ENCODE measurements at regions not wholly inside any gene's neighbourhood (a gene's known extent, or its start where the extent isn't known, plus 50 kb on each side); places are given as distances from the start of the nearest gene placed in this dataset.
"Not testable (repeated sequence)": the region's sequence is repeated elsewhere in the genome, so short reads cannot be mapped to it uniquely, and the experiment has no call there.

DNA sequence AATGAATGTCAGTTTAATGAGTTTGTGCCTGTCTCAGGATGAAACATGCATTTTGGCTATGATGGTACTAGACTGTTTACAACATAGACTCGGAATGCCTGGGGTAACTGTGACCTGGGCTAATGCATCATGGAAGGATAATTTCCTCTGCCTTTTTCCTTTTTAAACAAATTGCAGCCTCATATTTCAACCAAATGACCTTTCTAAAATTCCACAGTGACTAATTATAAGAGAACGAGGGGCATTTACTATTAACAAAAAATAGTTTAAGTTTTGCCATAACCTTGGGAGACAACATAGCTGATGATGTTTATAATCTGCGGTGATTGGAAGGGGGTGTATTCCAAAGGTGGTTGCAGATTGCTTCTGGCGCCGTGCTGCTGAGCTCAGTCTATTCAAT is 1140.5 kb downstream of the GALC start:
- no peak for DNase-seq

DNA sequence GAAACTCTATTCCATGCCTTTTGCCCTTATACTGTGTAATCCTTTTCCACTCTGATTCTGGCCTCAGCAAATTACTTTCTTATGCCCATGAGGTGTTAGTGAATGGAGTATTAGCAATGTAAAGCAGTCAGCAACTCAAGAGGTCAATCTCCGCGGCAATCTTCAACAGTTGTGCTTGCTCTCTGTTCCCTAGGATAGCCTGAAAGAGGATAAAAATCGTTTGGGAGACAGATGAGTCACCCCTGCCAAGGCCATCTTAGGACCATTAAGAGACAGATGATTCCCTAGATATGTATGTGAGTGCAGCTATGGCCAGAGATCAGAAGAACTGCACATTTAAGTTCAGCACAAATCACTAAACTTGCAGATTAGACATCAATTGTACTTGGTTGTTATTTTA is 1145.8 kb downstream of the GALC start:
- DNase-seq, result no peak

DNA sequence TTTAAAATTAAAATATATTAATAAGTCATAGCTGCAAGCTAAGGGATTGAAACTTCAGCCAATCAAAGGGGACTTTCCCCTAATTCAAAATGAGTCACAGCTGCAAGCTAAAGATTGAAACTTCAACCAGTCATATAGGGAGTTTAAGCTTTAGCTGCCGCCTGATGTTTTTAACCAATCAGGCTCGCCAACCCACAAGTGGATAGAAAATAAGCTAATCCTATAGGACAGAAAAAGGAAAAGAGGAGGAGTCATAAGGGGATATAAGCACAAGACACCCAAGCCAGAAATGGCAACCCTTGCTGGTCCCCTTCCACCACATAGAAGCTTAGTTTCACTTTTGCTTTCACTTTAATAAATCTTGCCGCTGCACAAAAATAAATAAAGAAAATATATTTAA is 1154.6 kb downstream of the GALC start:
- DNase-seq, result no peak

DNA sequence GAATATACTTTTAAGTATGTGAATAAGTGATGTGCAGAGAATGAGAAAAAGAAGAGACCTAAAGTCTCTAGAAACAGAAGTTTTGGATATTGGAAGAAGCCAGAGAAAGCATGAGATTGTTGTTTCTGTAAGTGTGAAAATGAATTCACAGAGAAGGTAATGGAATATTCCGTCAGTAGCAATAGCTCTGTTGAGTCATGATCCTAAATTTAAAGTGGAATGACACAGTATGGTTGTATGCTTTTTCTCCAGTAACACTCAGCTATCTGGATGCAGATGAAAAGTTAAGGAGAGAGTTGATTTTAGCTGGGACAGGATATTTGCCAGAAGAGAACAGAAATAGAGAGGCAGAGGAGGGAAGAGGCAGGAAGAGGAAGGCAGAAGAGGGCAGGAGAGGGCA is 1166.3 kb downstream of the GALC start:
- DNase-seq, result no peak

DNA sequence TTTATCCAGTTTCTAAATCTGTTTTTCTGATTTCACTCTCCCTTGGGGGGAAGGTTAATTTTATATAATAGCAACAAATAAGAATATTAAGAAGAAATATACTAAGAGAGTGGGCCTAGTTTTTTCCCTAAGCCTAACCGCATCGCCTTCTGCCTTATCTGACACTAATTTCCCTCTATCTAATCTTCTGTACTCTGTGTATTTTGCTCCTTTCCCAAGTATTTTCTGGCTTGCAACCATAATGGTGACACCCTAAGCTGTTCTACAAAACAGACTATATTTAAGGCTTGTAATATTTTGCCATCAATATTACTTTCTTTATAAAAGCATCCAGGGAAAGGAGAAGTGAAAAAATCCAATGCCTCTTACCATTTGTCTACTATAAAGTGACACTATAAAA is 1168.8 kb downstream of the GALC start:
- no peak for DNase-seq

DNA sequence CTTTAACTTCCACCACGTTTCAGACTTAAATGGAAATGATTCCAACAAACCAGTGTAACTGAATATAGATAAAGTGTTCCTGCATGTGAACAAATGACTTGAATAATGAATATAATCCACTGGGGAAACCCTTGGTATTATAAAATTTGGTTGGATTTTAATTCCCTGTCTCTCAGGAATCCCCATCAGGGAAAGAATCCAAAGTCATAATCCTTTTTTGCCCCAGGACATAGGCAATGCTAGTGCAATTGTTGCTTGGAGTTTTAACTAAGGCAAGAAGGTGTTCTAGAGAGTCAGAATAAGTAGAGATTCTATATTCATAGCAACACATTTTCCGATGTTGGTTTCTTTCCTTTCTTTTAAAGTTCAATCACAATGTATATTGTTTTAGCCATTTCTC is 1169.4 kb downstream of the GALC start:
- no peak for DNase-seq

DNA sequence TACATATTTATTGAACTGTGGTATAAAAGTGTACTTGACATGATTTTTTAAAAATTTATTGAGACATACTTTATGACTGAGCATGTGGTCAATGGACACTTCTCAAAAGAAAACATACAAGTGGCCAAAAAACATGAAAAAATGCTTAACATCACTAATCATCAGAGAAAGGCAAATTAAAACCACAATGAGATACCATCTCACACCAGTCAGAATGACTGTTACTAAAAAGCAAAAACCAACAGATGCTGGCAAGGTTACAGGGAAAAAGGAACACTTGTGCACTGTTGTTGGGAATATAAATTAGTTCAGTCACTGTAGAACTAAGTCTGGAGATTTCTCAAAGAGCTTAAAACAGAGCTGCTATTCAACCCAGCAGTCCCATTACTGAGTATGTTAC is 1177.6 kb downstream of the GALC start:
- DNase-seq, result no peak

DNA sequence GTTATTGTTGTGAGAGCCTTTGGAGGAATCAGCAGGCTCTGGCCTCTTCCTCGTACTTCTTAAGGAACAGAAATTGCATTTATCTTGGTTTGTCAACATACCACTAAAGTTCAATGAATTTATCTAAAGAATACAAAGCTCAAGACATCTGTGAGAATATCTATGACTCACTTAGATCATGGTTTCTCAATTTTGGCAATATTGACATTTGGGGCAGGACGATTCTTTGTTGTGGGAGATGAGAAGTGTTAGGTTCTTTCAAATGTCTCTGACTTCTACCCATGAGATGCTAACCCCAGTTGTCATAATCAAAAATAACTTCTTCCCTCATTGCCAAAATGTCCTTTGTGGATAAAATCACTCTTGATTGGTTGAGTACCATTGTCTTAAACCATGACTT is 1190.3 kb downstream of the GALC start:
- no peak for DNase-seq

DNA sequence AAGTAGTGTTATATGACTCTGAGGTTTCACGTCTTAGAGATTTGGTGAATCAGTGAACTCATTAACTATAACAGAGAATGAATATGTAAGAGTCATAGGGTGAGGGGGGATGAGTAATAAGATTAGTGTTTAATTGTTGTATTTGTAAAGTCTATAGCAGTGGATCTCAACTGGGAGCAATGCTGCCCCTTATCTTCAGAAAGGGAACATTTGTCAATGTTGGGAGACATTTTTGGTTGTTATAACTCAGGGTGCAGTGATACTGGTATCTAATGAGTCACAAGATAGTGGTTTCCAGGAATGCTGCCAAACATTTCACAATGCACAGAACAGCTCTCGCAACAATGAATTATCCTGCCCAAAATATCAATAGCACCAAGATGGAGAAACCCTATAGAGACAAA is 1193.7 kb downstream of the GALC start:
- no peak for DNase-seq

DNA sequence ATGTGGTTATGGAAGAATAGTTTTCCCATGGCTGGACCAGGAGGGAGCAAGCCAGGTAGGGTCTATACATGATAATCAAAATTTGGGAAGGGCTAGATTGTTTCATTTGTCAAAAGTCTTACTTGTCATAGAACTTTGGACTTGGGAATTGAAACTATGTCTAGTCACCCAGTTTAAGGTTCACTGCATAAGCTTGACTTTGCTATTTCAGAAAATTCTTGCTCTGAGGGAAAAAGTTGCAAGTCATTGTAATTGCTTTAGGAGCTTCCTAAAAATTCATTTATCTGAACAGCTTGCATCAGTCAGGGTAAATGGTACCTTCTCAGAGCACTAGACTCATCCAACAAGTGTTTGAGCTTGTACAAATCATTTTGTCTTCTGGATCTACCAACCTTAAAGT is 1194.7 kb downstream of the GALC start:
- DNase-seq, result no peak

DNA sequence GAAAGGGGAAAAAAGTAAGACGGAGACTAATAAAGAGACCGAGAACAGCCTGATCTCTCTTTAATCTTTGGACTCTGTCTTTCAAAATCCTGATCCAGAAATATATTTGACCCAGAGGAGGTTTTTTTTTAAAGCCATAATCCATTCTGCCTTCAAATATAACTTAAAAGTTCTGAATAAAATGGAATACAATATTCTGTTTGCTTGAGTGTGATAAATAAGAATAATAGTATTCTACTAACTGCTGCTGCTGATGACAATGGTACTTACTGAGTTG is 1196.0 kb downstream of the GALC start:
- DNase-seq, result no peak

DNA sequence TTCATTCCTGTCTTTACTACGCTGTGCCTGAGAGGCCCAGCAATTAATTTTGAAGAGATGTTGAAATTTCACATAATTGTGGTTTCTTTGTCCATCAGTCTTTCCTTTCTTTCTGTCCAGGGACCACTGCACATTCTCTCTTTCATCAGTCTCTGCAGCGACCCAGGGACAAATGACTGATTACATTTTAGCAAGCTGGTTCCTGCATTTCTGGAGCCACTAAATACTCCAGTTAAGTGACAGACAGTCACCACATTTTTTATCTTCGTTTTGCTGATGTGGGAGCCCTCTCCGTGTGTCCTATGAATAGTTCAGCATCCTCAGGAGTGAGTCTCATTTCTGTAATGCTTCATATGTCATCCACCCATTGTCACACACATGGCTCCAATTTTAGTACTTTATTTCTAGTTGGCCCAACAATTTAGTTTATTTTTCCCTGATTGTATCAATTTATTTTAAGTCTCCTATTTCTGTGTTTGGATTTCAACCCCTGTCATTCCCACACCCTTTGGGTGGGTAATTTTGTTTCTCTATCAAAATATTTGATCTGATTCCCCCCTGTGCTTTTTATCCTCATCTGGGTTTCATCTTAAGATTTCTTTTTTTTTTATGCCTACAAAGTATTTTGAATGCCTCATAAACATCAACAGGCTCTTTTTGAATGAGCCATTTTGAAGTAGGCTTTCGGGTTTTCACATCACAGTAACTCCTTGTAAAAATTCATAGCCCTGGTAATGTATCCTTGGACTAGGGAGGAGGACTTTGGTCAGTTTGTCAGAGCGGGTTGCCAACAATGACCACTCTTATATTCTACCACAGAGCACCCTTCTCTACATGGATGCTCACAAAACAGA is 1196.5 kb downstream of the GALC start:
- DNase-seq, result no peak

DNA sequence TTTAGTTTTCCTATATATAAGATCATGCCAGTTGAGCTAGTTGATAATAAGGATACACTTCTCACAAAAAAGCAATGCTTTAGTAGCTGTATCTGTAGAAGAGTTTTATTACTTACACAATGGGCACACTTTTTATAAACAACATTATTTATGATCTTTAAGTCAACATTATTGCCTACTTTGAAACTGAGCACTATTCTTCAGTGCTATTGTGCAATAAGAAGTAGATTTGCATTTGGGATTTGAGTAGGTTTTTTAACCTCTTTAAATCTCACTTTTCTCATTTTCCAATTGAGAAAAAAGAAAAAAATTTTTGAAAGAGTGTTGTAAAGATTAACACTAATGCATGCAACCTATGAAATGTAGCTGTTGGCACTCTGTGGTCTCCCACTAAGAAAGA is 1198.3 kb downstream of the GALC start:
- DNase-seq, result no peak

DNA sequence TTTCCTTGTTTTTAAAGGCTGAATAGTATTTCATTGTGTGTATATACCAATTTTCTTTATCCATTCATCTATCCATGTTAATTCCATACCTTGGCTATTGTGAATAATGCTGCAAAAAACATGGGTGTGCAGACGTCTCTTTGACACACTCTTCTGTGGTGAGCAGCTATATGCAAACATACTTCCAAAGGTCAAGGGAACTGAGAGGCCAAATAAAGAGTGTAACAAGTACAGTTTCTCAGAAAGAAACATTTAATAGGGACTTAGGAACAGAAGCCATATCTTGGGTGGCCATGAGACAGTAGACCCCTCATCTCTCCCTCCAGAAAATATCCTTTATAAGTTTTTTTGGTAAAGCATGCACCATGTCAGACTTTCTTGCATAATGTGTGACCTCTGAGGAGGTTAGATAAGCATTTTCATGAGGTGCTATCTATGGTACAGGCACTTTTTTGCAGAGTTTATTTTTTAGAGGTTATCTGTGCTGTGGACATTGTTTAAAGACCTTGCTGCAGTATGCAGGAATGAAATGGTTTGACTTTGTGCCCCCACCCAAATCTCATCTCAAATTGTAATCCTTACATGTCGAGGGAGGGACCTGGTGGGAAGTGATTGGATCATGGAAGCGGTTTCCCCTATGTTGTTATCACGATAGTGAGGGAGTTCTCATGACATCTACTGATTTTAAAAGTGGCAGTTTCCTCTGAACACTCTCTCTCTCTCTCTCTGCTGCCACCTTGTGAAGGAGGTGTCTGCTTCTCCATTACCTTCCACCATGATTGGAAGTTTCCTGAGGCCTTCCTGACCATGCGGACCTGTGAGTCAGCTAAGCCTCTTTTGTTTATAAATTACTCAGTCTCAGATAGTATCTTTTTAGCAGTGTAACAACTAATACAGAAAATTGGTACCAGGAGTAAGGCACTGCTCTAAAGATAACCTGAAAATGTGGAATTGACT is 1202.3 kb downstream of the GALC start:
- DNase-seq, result no peak

DNA sequence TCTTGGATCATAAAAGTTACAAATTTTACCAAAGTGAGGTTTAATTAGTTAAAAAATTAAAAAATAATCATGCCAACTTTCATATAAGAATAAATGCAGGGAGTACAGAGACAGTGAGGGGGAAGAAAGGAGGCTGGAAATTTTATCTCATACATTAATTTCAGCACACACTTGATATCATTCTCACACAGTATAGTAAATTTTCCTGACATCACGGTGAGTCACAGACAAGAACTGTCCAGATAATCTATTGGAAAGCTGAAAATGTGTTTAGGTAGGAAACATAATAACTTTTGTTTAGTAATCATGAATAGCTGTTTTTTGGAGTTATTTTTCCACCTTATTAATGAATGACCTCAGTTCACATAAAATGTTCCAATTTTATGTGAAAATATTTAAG is 1204.8 kb downstream of the GALC start:
- no peak for DNase-seq

DNA sequence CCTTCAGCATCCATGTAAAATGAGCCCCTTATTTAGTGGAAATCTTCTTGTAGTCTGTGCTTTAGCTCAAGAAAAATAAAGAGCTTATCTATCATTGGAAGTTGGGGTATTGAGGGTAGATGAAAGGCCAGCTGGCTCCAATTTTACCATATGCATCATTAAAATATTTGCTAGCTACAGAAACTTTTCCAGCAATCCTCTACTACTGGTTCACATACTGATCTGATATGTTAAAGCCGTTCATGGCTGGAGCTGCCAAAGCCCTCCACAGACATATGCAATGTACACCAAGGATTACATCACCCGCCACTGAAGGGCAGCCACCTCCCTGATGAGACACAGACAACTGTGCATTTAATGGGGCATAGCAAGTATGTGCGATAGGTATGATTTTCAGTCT is 1205.3 kb downstream of the GALC start:
- peak; percentile 1 for DNase-seq

DNA sequence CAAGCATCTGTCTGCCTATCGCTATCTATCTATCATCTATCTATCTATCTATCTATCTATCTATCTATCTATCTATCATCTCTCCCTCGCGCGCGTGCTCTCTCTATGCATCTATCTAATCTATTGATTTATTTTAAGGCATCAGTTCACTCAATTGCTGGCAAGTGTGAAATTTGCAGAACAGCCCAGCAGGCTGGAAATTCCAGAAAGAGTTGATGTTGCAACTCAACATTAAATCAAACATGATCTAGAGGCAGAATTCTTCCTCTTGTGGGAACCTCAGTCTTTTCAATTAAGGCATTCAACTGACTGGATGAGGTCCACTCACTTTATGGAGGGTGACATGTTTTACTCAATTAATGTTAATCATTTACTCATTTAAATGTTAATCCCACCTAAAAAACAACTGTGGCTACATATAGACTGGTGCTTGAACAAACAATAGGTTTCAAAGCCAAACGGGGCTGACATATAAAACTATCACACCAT is 1210.8 kb downstream of the GALC start:
- DNase-seq, result no peak

DNA sequence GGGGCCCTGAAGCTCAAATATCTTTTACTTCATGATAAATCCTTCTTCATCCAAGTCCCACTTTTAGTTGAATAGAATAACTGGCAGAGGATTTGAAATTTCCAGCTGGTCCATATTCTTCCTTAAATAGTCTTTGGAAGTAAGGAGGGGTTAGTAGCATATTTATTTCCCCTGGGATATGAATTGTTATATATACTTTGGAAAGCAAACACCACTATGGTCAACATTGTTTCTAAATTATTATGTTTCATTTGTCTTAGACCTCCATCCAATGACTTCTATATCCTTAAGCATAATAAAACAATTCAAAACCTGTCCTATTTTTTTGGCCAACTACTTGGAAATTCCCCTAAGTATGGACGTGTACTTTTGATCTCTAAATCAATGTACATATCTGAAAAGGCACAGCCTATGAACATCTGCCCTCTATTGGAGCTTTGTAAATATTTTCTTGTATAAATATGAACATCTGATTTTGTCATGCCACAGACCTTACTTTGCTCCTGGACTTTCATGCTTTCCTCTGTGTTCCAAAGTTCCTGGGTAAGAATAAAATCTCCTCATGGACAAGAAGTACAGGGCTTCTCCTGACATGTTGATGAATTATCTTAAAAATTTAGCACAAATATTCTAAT is 1212.0 kb downstream of the GALC start:
- no peak for DNase-seq

DNA sequence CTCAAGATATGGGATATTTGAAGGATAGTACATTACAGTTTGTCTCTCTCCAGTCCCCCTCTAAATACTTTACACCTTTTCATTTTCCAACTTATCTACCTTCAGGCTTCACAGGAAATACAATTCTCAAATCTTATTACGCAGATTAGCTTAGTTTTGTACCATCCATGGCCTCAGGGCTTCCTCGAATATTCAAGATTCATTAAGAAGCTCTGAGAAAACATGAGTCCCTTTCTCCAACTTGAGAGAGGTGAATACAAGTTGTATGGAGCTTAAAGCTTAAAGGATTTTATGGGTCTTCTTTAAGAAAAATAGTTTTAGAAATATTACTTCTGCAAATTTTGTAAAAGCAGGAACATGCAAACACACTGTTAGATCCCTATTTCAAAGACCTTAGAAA is 1212.5 kb downstream of the GALC start:
- DNase-seq, result no peak

DNA sequence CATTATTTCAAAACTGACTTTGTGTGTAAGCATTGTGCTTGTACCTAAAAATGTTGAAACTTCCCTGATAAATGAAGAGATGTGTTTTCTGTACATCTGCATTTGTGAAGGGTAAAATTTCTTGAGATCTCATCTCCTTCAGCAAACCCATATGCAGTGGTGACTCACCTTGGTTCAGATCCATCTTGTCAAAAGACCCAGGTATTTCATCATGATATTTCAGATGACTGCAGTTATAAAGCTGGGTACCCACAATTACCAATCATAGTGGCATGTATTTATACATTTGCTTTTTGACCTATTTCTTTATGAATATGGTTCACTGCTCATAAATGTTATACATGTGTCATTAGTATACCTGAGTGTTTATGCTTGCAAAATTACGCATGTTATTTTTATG is 1213.6 kb downstream of the GALC start:
- DNase-seq, result no peak

DNA sequence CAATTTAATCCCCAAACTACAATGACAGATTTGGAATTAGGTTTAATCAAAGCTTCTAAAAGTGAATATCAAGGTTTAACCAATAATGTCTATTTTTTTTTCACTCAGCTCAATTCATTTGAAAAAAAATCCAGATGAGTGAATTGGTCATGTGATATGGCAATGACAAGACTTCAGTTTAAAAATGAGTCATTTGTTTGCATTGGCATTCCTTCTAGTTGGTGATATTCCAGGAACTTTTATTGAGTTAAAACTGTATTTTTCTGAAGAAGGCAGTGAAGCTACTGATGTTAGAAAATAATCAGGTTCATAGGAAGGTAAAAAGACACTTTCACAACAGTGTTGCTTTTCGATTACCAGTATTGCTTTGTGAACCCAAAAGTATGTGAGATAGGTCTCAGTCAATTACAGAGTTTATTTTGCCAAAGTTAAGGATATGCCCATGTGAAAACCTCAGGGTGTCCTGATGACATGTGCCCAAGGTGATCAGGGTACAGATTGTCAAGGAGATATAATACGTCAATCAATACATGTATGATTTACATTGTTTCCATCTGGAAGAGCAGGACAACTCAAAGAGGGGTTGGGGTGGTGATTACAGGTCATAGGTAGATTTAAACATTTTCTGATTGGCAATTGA is 1214.9 kb downstream of the GALC start:
- no peak for DNase-seq

DNA sequence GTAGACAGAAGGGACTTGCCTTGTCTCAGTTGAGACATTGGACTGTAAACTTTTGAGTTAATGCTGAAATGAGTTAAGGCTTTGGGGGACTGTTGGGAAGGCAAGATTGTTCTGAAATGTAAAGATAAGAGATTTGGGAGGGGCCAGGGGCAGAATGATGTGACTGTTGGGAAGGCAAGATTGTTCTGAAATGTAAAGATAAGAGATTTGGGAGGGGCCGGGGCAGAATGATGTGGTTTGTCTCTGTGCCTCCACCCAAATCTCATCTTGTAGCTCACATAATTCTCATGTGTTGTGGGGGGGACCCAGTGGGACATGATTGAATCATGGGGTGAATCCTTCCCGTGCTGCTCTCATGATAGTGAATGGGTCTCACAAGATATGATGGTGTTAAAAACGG is 1217.1 kb downstream of the GALC start:
- DNase-seq, result not testable (repeated sequence)

DNA sequence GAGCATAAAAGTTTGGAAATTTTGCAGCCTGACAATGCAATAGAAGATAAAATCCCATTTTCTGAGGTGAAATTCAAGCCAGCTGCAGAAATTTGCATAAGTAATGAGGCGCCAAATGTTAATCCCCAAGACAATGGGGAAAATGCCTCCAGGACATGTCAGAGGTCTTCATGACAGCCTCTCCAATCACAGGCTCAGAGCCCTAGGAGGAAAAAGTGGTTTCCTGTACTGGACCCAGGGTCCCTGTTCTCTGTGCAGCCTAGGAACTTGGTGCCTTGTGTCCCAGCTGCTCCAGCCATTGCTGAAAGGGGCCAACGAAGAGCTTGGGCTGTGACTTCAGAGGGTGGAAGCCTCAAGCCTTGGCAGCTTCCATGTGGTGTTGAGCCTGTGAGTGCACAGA is 1218.1 kb downstream of the GALC start:
- DNase-seq, result no peak
